ENCODE measurements at regions not wholly inside any gene's neighbourhood (a gene's known extent, or its start where the extent isn't known, plus 50 kb on each side); places are given as distances from the start of the nearest gene placed in this dataset.

DNA sequence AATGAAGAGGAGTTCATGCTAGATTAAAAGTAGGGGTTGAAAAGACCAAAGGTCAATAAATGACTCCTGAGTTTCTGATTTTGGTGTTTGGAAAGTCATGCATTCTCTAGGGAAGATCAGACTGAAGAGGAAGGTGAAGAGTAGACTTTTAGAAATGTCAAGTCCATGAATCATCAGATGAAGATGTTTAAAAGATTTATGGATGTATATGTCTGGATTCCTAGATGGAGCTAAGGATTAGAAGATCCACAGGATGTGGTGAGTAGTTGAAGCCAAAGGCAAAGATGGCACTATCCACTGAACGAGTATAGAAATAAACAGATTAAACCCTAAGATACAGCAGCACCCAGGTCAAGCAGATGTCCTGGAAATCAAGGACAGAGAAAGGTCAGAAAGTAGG, 298.5 kb downstream of the GPAM start (continued):
- TF ChIP-seq ZNF331 (CRISPR knock-in tag; IDR thresholded peaks at IDR 0.05; ENCODE audit: low read depth), result no peak
- TF ChIP-seq, protein P1, sequence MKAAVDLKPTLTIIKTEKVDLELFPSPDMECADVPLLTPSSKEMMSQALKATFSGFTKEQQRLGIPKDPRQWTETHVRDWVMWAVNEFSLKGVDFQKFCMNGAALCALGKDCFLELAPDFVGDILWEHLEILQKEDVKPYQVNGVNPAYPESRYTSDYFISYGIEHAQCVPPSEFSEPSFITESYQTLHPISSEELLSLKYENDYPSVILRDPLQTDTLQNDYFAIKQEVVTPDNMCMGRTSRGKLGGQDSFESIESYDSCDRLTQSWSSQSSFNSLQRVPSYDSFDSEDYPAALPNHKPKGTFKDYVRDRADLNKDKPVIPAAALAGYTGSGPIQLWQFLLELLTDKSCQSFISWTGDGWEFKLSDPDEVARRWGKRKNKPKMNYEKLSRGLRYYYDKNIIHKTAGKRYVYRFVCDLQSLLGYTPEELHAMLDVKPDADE (IDR thresholded peaks at IDR 0.05), result no peak
- TF ChIP-seq EZH2phosphoT487 (IDR thresholded peaks at IDR 0.05; ENCODE audit: unreplicated experiment), result no peak
- TF ChIP-seq, protein P2, sequence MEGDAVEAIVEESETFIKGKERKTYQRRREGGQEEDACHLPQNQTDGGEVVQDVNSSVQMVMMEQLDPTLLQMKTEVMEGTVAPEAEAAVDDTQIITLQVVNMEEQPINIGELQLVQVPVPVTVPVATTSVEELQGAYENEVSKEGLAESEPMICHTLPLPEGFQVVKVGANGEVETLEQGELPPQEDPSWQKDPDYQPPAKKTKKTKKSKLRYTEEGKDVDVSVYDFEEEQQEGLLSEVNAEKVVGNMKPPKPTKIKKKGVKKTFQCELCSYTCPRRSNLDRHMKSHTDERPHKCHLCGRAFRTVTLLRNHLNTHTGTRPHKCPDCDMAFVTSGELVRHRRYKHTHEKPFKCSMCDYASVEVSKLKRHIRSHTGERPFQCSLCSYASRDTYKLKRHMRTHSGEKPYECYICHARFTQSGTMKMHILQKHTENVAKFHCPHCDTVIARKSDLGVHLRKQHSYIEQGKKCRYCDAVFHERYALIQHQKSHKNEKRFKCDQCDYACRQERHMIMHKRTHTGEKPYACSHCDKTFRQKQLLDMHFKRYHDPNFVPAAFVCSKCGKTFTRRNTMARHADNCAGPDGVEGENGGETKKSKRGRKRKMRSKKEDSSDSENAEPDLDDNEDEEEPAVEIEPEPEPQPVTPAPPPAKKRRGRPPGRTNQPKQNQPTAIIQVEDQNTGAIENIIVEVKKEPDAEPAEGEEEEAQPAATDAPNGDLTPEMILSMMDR (conservative IDR thresholded peaks at IDR 0.05; ENCODE audit: low read depth in 2 of 2), result no peak
- no peak for TF ChIP-seq EZH2 (IDR thresholded peaks at IDR 0.05; ENCODE audit: low read depth, unreplicated experiment)
- TF ChIP-seq, protein P3, sequence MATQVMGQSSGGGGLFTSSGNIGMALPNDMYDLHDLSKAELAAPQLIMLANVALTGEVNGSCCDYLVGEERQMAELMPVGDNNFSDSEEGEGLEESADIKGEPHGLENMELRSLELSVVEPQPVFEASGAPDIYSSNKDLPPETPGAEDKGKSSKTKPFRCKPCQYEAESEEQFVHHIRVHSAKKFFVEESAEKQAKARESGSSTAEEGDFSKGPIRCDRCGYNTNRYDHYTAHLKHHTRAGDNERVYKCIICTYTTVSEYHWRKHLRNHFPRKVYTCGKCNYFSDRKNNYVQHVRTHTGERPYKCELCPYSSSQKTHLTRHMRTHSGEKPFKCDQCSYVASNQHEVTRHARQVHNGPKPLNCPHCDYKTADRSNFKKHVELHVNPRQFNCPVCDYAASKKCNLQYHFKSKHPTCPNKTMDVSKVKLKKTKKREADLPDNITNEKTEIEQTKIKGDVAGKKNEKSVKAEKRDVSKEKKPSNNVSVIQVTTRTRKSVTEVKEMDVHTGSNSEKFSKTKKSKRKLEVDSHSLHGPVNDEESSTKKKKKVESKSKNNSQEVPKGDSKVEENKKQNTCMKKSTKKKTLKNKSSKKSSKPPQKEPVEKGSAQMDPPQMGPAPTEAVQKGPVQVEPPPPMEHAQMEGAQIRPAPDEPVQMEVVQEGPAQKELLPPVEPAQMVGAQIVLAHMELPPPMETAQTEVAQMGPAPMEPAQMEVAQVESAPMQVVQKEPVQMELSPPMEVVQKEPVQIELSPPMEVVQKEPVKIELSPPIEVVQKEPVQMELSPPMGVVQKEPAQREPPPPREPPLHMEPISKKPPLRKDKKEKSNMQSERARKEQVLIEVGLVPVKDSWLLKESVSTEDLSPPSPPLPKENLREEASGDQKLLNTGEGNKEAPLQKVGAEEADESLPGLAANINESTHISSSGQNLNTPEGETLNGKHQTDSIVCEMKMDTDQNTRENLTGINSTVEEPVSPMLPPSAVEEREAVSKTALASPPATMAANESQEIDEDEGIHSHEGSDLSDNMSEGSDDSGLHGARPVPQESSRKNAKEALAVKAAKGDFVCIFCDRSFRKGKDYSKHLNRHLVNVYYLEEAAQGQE (IDR thresholded peaks at IDR 0.05; ENCODE audit: unreplicated experiment), result no peak
- no peak for TF ChIP-seq CREB1 (CRISPR knock-in tag; IDR thresholded peaks at IDR 0.05; ENCODE audit: low read depth)
- TF ChIP-seq STAT1 (IDR thresholded peaks at IDR 0.05; ENCODE audit: unreplicated experiment), result no peak
- no peak for TF ChIP-seq NANOG (IDR thresholded peaks at IDR 0.05; ENCODE audit: borderline replicate concordance)
- TF ChIP-seq ZNF114 (CRISPR knock-in tag; IDR thresholded peaks at IDR 0.05), result no peak

DNA sequence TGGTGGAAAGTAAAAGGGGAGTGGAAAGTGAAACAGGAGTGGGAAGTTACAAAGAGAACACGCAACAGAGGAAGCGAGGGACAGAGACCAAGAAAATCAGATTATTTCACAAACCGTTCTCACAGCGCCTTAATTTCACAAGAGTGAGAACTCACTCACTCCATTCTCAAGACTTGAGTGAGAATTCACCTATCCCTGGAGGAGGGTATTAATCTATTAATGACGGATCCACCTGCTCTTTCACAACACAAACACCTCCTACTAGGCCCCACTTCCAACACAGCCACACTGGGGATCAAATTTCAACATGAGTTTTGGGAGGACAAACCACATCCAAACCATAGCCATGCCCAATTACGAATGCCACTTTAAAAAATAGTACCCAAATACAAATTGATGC, 297.6 kb downstream of the GPAM start:
- Histone ChIP-seq H4K20me1 (replicated peaks; ENCODE audit: insufficient read depth) (no peaks in the 10 kb centered on the region), H3F3A (replicated peaks; ENCODE audit: low read depth) (no peaks in the 10 kb centered on the region), H3K9me2 (ENCODE audit: insufficient read depth) (peaks cover 16% of the 10 kb centered on the region; the same call in 1 of the 2 replicates), H3K4me3 (no peak overlapping the region), H3K4me2 (no peak overlapping the region), H2AFZ (no peak overlapping the region), H3K79me2 (replicated peaks; ENCODE audit: insufficient read depth) (no peaks in the 10 kb centered on the region), H3K4me1 (ENCODE audit: insufficient read depth) (peaks cover 8% of the 10 kb centered on the region; the same call in 1 of the 2 replicates), H3K36me3 (ENCODE audit: insufficient read depth) (0 out of 2 replicates have a peak, but pooled peaks cover 3% of the 10 kb centered on the region), H3K27me3 (ENCODE audit: insufficient read depth) (no peaks in the 10 kb centered on the region), H3K27ac (ENCODE audit: low read depth) (no peak overlapping the region)
- Mint-ChIP-seq H3K9me3 (peaks cover 34% of the 10 kb centered on the region), H3K4me3 (no peak overlapping the region), H3K4me1 (peaks cover 17% of the 10 kb centered on the region), H3K27ac (no peak overlapping the region), H3K36me3 (ENCODE audit: low read depth) (peaks cover 20% of the 10 kb centered on the region), H3K27me3 (ENCODE audit: insufficient read depth, low read depth, poor library complexity) (peaks cover 11% of the 10 kb centered on the region)
- ATAC-seq (no peak), DNase-seq (ENCODE audit: low spot score) (no peak)
- TF ChIP-seq CREB1 (CRISPR knock-in tag; IDR thresholded peaks at IDR 0.05; ENCODE audit: low read depth) (no peak), EZH2 (IDR thresholded peaks at IDR 0.05; ENCODE audit: low read depth, unreplicated experiment) (no peak), POLR2AphosphoS5 (IDR thresholded peaks at IDR 0.05; ENCODE audit: low read depth) (no peak), ZNF331 (CRISPR knock-in tag; IDR thresholded peaks at IDR 0.05; ENCODE audit: low read depth) (no peak)
- TF ChIP-seq, protein P1 (IDR thresholded peaks at IDR 0.05), result no peak
- TF ChIP-seq, protein P3 (IDR thresholded peaks at IDR 0.05; ENCODE audit: unreplicated experiment), result no peak
